HG02970 (cell line): ENCODE measurements at regions not wholly inside any gene's neighbourhood (a gene's known extent, or its start where the extent isn't known, plus 50 kb on each side); places are given as distances from the start of the nearest gene placed in this dataset.

Source experiments
- ATAC-seq: cut with Tn5 transposase; IDR thresholded peaks from one replicate; pipeline ENCODE4 v1.9.1; 2021; ENCODE audit warnings: mild to moderate bottlenecking, moderate library complexity, moderate number of reproducible peaks; ENCODE audit not compliant: unreplicated experiment, low FRiP score

- ATAC-seq = no peak
Observed at GRCh38 chr5:111952555-111952954, 195.6 kb upstream of the NREP start.

GRCh38 chr5:111950660-111951059 lies 193.7 kb upstream of the NREP start:
- no peak for ATAC-seq

GRCh38 chr5:111948092-111948841 lies 191.3 kb upstream of the NREP start:
- no peak for ATAC-seq

GRCh38 chr5:111946556-111946955 lies 189.6 kb upstream of the NREP start:
- no peak for ATAC-seq

- ATAC-seq = no peak
Observed at GRCh38 chr5:111945535-111945934, 188.5 kb upstream of the NREP start.

- no peak for ATAC-seq
Observed at GRCh38 chr5:111942661-111943401, 185.8 kb upstream of the NREP start.

- no peak for ATAC-seq
Observed at GRCh38 chr5:111942201-111942600, 185.2 kb upstream of the NREP start.

GRCh38 chr5:111937094-111937493 lies 180.1 kb upstream of the NREP start:
- no peak for ATAC-seq

- no peak for ATAC-seq
Observed at GRCh38 chr5:111935835-111936234, 178.8 kb upstream of the NREP start.

- ATAC-seq = no peak
Observed at GRCh38 chr5:111935009-111935408, 178.0 kb upstream of the NREP start.

- ATAC-seq = no peak
Observed at GRCh38 chr5:111934511-111934910, 177.5 kb upstream of the NREP start.

GRCh38 chr5:111933086-111933485 lies 176.1 kb upstream of the NREP start:
- no peak for ATAC-seq

- no peak for ATAC-seq
Observed at GRCh38 chr5:111932628-111933027, 175.6 kb upstream of the NREP start.

- no peak for ATAC-seq
Observed at GRCh38 chr5:111932199-111932598, 175.2 kb upstream of the NREP start.

- no peak for ATAC-seq
Observed at GRCh38 chr5:111931655-111932054, 174.7 kb upstream of the NREP start.

GRCh38 chr5:111930905-111931461 lies 174.0 kb upstream of the NREP start:
- ATAC-seq = no peak

- ATAC-seq = no peak
Observed at GRCh38 chr5:111930449-111930848, 173.5 kb upstream of the NREP start.

GRCh38 chr5:111929867-111930266 lies 172.9 kb upstream of the NREP start:
- no peak for ATAC-seq

GRCh38 chr5:111929261-111929660 lies 172.3 kb upstream of the NREP start:
- ATAC-seq = no peak

- ATAC-seq = no peak
Observed at GRCh38 chr5:111928511-111928910, 171.5 kb upstream of the NREP start.

- no peak for ATAC-seq
Observed at GRCh38 chr5:111927191-111927590, 170.2 kb upstream of the NREP start.

GRCh38 chr5:111926026-111926425 lies 169.0 kb upstream of the NREP start:
- no peak for ATAC-seq
